GM12891 (cell line): ENCODE measurements at regions not wholly inside any gene's neighbourhood (a gene's known extent, or its start where the extent isn't known, plus 50 kb on each side); places are given as distances from the start of the nearest gene placed in this dataset.
"Not testable (repeated sequence)": the region's sequence is repeated elsewhere in the genome, so short reads cannot be mapped to it uniquely, and the experiment has no call there.

Experiments
- DNase-seq: peaks from one replicate; pipeline ENCODE4 v3.0.0; 2011; ENCODE audit warnings: low spot score; ENCODE audit not compliant: insufficient read length
- FAIRE-seq: peaks from 2 replicates; lab custom pipeline; 2011; peaks lifted over from hg19 to GRCh38; lab: Jason Lieb, UNC
- PAX5 ChIP-seq: IDR thresholded peaks from 2 replicates; pipeline ENCODE4 v1.6.1; 2011; ENCODE audit warnings: low read length, moderate library complexity, mild to moderate bottlenecking; ENCODE audit not compliant: insufficient read depth, severe bottlenecking
- POLR2A ChIP-seq: IDR thresholded peaks from 2 replicates; pipeline ENCODE4 v1.6.1; 2011; ENCODE audit warnings: low read depth, low read length, control low read depth
- POLR2AphosphoS5 ChIP-seq: IDR thresholded peaks from 2 replicates; pipeline ENCODE4 v1.6.1; 2011; ENCODE audit warnings: low read depth, low read length, control low read depth
- POU2F2 ChIP-seq: IDR thresholded peaks from 2 replicates; pipeline ENCODE4 v1.6.1; 2011; ENCODE audit warnings: low read depth, mild to moderate bottlenecking, control low read depth, low read length, moderate library complexity
- SPI1 ChIP-seq: IDR thresholded peaks from 2 replicates; pipeline ENCODE4 v1.6.1; 2011; ENCODE audit warnings: low read depth, low read length, control low read depth
- TAF1 ChIP-seq: IDR thresholded peaks from 2 replicates; pipeline ENCODE4 v1.6.1; 2011; ENCODE audit warnings: low read depth, low read length, control low read depth

DNA sequence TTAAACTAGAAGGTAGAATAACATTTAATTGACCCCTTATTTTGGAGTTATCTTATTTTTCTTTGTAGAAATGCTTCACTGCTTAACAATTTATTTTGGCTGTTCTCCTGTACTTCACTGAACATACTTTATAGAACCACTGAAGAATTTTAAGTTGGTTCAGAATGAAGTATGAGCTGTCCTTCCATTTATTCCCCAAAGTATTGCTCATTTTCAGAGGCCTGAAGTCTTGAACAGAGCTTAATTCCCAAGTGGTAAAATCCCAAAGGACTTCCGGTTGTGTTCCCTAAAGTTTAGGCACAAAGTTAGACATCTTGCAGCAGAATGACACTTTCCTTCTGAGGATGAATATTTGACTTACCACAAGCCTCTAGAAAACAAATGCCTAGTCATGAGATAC is 233.3 kb downstream of the TINAG start:
- no peak for DNase-seq
- no peak for TF ChIP-seq POLR2A
- no peak for TF ChIP-seq SPI1
- no peak for TF ChIP-seq TAF1
- no peak for TF ChIP-seq POU2F2
- no peak for TF ChIP-seq POLR2AphosphoS5
- TF ChIP-seq PAX5, result no peak
- no peak for FAIRE-seq

DNA sequence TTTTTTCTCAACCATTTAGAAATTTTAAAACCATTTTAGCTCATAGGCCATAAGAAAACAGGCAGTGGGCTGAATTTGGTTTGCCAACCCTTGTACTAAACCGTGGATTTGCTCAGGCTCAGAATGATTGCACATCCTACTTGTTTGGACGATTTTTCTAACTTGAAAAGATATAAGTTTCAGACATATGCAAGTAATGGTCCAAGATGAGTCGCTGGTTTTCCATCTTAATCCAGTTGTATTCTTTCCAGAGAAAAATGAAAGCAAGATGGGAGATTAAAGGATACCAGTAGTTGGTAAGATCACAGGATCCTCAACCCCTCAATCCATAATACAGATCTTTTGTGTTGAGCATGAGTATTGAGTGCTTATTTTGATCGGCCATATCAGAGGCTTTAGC is 250.9 kb downstream of the TINAG start:
- no peak for FAIRE-seq
- DNase-seq, result no peak
- TF ChIP-seq TAF1, result no peak
- TF ChIP-seq POLR2AphosphoS5, result no peak
- TF ChIP-seq SPI1, result no peak
- no peak for TF ChIP-seq PAX5
- TF ChIP-seq POU2F2, result no peak
- TF ChIP-seq POLR2A, result no peak

DNA sequence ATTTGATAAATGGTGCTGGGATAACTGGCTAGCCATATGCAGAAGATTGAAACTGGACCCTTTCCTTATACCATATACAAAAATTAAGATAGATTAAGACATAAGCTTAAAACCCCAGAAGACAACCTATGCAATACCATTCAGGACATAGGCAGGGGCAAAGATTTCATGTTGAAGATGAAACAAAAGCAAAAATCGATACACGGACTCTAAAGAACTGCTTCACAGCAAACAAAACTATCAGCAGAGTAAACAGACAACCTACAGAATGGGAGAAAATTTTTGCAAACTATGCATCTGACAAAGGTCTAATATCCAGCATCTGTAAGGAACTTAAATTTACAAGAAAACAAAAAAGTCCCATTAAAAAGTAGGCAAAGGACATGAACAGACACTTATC is 255.9 kb downstream of the TINAG start:
- FAIRE-seq, result not testable (repeated sequence)

DNA sequence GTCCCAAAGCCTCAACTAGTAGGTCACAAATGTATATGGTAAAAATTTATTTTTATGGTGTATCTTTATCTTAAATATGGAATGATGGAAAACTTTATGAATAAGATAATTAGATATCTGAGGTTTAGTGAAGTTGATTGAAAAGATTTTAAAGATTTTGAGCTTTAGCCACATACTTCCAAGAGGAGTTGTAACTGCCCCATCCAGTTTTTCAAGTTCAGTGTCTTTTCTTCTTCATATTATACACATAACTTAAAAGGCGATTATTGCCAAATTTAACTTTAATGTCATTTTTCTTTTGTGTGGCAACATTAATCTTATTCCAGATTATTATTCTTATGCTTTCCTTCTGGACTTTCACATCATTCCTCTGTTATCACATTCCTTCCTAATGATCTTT is 266.4 kb downstream of the TINAG start:
- FAIRE-seq (no peak), DNase-seq (no peak)
- no peak for TF ChIP-seq TAF1
- TF ChIP-seq POU2F2, result no peak
- TF ChIP-seq POLR2A, result no peak
- no peak for TF ChIP-seq SPI1
- TF ChIP-seq PAX5, result no peak
- no peak for TF ChIP-seq POLR2AphosphoS5

More for the DNA sequence above, 255.9 kb downstream of the TINAG start:
- DNase-seq, result not testable (repeated sequence)

DNA sequence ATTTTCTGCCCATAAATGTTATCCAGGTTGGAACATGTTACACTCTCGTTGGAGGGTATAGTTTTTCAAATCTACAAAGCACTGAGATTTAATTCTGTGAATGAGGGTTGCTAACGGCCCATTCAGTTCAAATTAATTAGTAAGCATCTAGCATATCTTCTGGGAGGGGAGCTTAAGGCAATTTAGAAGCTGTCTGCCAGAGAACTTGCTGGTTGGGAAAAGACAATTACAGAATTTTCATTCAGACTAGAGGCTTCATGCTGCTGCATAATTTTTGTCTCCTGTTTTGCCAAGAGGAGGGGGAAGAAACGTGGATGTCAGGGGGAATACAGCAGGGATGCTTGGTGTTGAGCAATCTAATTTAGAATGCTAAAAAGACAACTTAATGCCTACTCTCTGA is 268.3 kb upstream of the FAM83B start:
- no peak for TF ChIP-seq PAX5
- TF ChIP-seq SPI1, result no peak
- TF ChIP-seq POLR2A, result no peak
- no peak for TF ChIP-seq POLR2AphosphoS5
- no peak for TF ChIP-seq TAF1
- no peak for TF ChIP-seq POU2F2
- no peak for DNase-seq
- FAIRE-seq, result no peak

DNA sequence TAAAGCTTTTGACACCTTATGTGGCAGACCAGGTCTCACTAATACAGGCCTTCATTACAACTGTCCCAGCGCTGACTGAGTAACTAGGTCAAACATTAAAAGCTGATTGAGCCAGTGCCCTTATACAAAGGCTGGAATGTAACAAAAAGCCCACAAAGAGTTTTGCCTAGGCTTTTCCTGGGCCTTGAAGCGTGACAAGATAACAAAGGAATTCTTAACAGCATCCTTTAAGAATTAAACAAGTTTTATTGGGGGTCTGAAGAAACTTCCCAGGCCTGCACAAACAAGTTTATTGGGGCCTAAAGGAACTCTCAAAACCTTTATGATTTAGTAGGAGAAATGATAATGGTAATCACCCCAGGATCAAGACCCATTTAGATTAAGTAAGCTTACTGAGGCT is 267.6 kb upstream of the FAM83B start:
- no peak for FAIRE-seq
- TF ChIP-seq SPI1 (no peak), PAX5 (no peak), POU2F2 (no peak), POLR2AphosphoS5 (no peak)
- DNase-seq, result no peak

DNA sequence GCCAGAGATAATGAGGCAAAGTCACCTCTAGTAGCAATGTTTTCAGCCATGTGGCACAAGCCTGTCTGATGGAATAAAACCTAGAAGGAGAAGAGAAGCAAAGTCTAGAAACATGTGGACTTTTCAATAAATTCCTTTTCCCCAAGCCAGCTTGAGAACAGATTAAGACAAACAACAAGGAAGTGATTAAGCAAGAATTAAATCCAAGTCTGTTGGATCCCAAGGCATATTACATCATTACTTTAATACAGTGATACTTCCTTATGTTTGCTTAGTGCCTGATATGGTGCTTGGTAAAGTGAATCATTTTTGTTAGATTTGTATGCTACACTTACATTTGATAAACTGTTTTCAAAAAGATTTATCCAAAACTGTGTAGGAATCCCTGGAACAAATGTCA is 260.3 kb upstream of the FAM83B start:
- no peak for DNase-seq
- TF ChIP-seq TAF1 (no peak), PAX5 (no peak), POU2F2 (no peak), SPI1 (no peak), POLR2AphosphoS5 (no peak), POLR2A (no peak)
- no peak for FAIRE-seq

DNA sequence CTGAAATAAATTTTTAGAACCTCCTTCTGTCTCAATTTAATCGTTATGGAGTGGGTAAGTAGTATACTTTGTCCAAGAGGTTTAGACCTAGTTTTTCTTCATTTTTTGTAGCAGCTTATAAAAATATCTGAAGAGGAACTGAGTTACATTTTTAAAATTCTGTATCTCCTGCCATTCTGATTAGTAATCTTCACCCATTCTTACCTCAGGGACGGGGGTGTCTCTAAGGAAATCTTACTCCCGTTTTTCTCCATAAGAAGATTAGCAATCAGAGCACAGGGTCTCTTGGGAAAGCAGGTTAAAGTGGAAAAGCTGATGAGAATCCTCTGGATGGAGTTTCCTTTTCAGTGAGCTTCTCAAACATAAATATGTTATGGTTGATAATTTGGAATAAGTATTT is 259.3 kb upstream of the FAM83B start:
- DNase-seq, result no peak
- TF ChIP-seq POU2F2 (no peak), TAF1 (no peak), SPI1 (no peak), PAX5 (no peak), POLR2AphosphoS5 (no peak), POLR2A (no peak)
- FAIRE-seq, result no peak

DNA sequence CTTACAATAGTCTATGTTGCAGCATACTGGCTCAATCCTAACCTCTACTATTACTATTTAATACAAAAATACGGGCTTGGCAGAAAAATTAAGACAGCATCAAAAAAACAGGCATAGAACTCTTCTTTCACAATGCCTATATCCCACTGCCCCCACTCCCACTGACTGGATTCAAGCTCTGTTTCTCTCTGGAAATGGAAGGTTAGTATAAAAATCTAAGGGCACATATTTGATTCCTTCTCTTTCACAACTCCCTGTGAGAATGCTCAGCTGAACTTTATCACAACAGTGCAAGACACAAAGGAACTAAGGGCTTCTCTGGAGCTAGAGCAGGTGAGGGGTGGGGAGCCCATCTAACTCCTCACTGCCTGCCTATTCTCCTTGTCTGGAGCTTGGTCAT is 258.4 kb upstream of the FAM83B start:
- DNase-seq (no peak), FAIRE-seq (no peak)
- TF ChIP-seq PAX5 (no peak), POLR2A (no peak), TAF1 (no peak), POLR2AphosphoS5 (no peak), SPI1 (no peak), POU2F2 (no peak)

DNA sequence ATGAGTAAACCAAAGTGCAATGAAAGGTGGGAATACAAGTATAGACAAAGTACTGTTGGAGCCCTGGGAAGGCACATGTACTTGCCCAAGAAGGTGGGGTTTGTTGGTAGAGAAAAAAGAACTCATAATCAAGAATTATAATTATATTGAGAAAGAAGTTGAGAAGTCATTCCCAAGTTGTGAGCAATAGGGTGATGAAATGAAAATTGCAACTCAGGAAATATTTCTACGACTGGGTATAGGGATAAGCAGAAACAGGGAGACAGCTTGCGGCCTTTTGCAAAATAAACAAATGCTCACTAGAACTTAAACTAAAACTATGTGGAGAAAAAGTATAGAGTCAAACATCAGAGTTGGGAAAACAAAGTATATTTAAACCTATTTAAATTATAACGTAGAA is 250.7 kb upstream of the FAM83B start:
- FAIRE-seq (no peak), DNase-seq (no peak)
- TF ChIP-seq PAX5, result no peak
- TF ChIP-seq SPI1, result no peak
- no peak for TF ChIP-seq POU2F2
- TF ChIP-seq POLR2AphosphoS5, result no peak
- TF ChIP-seq POLR2A, result no peak
- no peak for TF ChIP-seq TAF1

DNA sequence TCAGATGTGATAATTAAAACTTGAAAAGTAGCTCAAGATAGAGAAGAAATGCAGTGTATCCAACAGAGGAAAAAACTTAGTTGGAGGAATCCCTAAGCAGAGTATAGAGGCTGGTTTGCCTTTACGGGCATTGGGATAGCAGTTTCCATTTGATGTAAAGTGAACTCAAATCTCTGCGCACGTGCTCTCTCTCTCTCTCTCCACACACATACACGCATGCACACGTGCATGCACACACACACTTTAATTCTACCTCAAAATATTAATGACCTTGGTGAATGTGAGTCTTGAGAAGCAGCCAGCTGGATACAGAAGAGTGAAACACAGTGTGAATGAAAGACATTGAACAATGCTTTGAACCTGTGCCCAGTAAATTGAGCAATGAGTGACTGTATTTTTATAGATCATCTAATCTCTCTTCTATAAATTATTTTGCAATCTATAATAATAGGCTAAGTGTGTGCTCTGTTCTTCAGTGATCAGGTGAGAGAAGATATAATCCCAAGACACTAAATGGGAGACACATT is 247.7 kb upstream of the FAM83B start:
- TF ChIP-seq POU2F2 (no peak), POLR2AphosphoS5 (no peak), SPI1 (no peak), POLR2A (no peak), TAF1 (no peak), PAX5 (no peak)
- FAIRE-seq, result no peak
- no peak for DNase-seq
